ENCODE measurements at regions not wholly inside any gene's neighbourhood (a gene's known extent, or its start where the extent isn't known, plus 50 kb on each side); places are given as distances from the start of the nearest gene placed in this dataset.

DNA sequence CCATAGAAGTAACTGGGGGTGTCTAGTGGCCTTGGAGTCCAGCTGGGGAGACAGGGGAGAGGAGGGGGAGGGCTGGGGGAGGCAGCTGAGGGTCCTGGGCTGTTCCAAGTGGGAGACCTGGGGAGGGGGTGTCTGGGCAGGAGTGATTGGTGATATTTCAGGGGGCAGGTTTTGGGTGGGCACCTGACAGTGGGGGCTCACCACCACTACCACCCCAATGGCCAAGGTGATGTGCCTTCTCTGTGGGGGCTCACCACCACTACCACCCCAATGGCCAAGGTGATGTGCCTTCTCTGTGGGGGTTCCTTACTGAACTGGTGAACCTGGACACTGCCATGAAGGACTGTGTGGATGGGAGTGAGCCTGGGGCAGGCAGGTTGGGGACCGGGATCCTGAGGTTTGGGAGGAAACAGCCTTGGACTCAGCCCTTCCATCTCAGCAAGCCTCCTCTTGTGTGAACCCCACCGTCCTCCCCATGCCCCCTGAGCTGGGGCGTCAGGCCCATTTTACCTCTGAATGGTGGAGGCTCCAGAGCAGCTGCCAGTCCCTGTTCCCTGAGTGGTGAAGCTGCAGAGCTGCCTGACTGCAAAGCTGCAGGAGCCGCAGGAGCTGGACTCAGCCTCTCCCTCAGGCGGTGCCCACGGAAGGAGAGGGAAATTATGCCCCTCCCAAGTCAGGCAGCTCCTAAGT, 50.6 kb upstream of the ZNF716 start:
- no peak for DNase-seq (ENCODE audit: low read depth in 1 of 2, low spot score in 1 of 2)
- TF ChIP-seq JUND (IDR thresholded peaks at IDR 0.05; ENCODE audit: low read depth): no peak
- in situ Hi-C loops (cut with HindIII; ENCODE audit: low pct_unique_long_range_greater_than_20kb, low sequenced_read_pairs): no loop called here

DNA sequence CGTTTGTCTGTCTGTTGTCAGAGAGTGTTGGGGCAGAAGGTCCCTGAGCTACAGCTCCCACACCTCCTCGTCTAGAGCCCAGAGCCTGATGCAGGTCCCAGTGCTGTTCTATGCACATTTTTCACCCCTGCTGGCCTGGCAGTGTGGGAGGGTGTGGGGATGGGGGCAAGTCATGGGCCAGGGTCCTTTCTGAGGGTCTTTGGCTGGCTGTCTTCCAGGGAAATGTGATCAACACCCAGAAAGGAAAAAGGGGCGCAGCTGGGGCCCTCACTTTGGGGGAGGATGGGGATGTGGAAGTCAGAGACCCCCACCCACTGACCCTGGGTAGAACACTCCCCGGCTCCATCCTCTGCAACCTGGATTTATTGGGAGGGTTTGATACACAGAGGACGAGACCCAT, 50.0 kb upstream of the ZNF716 start:
- in situ Hi-C loops (cut with HindIII; ENCODE audit: low pct_unique_long_range_greater_than_20kb, low sequenced_read_pairs): no loop called here
- DNase-seq (ENCODE audit: low read depth in 1 of 2, low spot score in 1 of 2): no peak
- no peak for TF ChIP-seq JUND (IDR thresholded peaks at IDR 0.05; ENCODE audit: low read depth)

Data from T47D (cell line).